ENCODE measurements at regions not wholly inside any gene's neighbourhood (a gene's known extent, or its start where the extent isn't known, plus 50 kb on each side); places are given as distances from the start of the nearest gene placed in this dataset.
"Not testable (repeated sequence)": the region's sequence is repeated elsewhere in the genome, so short reads cannot be mapped to it uniquely, and the experiment has no call there.

GRCh38 chr5:147141580-147141979 lies 93.2 kb upstream of the STK32A start:
- not testable (repeated sequence) for TF ChIP-seq CTCF (IDR thresholded peaks at IDR 0.05; ENCODE audit: low read depth, low read length, missing input control); ATF3 (IDR thresholded peaks at IDR 0.05); MAX (IDR thresholded peaks at IDR 0.05); EGR1 (IDR thresholded peaks at IDR 0.05; ENCODE audit: low read depth in 2 of 2)
